ENCODE measurements at regions not wholly inside any gene's neighbourhood (a gene's known extent, or its start where the extent isn't known, plus 50 kb on each side); places are given as distances from the start of the nearest gene placed in this dataset.

GRCh38 chr2:82476094-82476493, 1983.0 kb downstream of the SUCLG1 start:
- TF ChIP-seq, protein P1, sequence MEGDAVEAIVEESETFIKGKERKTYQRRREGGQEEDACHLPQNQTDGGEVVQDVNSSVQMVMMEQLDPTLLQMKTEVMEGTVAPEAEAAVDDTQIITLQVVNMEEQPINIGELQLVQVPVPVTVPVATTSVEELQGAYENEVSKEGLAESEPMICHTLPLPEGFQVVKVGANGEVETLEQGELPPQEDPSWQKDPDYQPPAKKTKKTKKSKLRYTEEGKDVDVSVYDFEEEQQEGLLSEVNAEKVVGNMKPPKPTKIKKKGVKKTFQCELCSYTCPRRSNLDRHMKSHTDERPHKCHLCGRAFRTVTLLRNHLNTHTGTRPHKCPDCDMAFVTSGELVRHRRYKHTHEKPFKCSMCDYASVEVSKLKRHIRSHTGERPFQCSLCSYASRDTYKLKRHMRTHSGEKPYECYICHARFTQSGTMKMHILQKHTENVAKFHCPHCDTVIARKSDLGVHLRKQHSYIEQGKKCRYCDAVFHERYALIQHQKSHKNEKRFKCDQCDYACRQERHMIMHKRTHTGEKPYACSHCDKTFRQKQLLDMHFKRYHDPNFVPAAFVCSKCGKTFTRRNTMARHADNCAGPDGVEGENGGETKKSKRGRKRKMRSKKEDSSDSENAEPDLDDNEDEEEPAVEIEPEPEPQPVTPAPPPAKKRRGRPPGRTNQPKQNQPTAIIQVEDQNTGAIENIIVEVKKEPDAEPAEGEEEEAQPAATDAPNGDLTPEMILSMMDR (IDR thresholded peaks at IDR 0.05; ENCODE audit: borderline replicate concordance, extremely low read depth, low read length, poor library complexity, severe bottlenecking), result no peak
- no peak for TF ChIP-seq EZH2 (IDR thresholded peaks at IDR 0.05; ENCODE audit: borderline replicate concordance, low read depth, low read length, severe bottlenecking)
